AG10803 (cell line): ENCODE measurements at regions not wholly inside any gene's neighbourhood (a gene's known extent, or its start where the extent isn't known, plus 50 kb on each side); places are given as distances from the start of the nearest gene placed in this dataset.
A peak's percentile ranks its signal among the peaks of the same experiment; 100 is the strongest.

Source experiments
- DNase-seq: peaks from one replicate; pipeline ENCODE4 v3.0.0; 2010; ENCODE audit warnings: low read depth
- H3K4me3 ChIP-seq: 2 replicates; pipeline ENCODE4 v1.5.1; 2011; ENCODE audit warnings: mild to moderate bottlenecking, low read length, control low read depth
- CTCF ChIP-seq: conservative IDR thresholded peaks from 2 replicates; pipeline ENCODE4 v1.5.1; 2011; ENCODE audit warnings: mild to moderate bottlenecking, low read length, control low read depth, inconsistent platforms

- TF ChIP-seq CTCF, result no peak
- peak; percentile 79 for DNase-seq
- H3K4me3 ChIP-seq, result no peak overlapping the region
These were observed 285.4 kb upstream of the BOD1L1 start for GRCh38 chr4:13912966-13913365.

GRCh38 chr4:13917015-13917414 is 289.5 kb upstream of the BOD1L1 start:
- peak; percentile 94 for DNase-seq
- H3K4me3 ChIP-seq, result no peak overlapping the region
- TF ChIP-seq CTCF, result peak; percentile 24; the same call in 1 of the 2 replicates

- TF ChIP-seq CTCF, result no peak
- H3K4me3 ChIP-seq, result no peak overlapping the region
- peak; percentile 99 for DNase-seq
These were observed 290.6 kb upstream of the BOD1L1 start for GRCh38 chr4:13918110-13918509.

GRCh38 chr4:13918991-13919441 is 291.5 kb upstream of the BOD1L1 start:
- DNase-seq, result peak; percentile 99
- TF ChIP-seq CTCF, result no peak
- no peak overlapping the region for H3K4me3 ChIP-seq

- DNase-seq, result peak; percentile 45
- no peak for TF ChIP-seq CTCF
- H3K4me3 ChIP-seq, result no peak overlapping the region
These were observed 292.8 kb upstream of the BOD1L1 start for GRCh38 chr4:13920111-13920875.

- TF ChIP-seq CTCF, result no peak
- DNase-seq, result peak; percentile 100
- no peak overlapping the region for H3K4me3 ChIP-seq
These were observed 293.4 kb upstream of the BOD1L1 start for GRCh38 chr4:13920901-13921300.

- no peak overlapping the region for H3K4me3 ChIP-seq
- no peak for TF ChIP-seq CTCF
- DNase-seq, result peak; percentile 76
These were observed 294.3 kb upstream of the BOD1L1 start for GRCh38 chr4:13921805-13922204.
